ENCODE measurements at regions not wholly inside any gene's neighbourhood (a gene's known extent, or its start where the extent isn't known, plus 50 kb on each side); places are given as distances from the start of the nearest gene placed in this dataset.

- TF ChIP-seq CTCF (IDR thresholded peaks at IDR 0.05) (no peak), POLR2A (IDR thresholded peaks at IDR 0.05) (no peak), EP300 (IDR thresholded peaks at IDR 0.05) (no peak)
Observed at GRCh38 chr2:52897511-52898044, 870.0 kb upstream of the CHAC2 start.
